ENCODE measurements at regions not wholly inside any gene's neighbourhood (a gene's known extent, or its start where the extent isn't known, plus 50 kb on each side); places are given as distances from the start of the nearest gene placed in this dataset.
"Not testable (repeated sequence)": the region's sequence is repeated elsewhere in the genome, so short reads cannot be mapped to it uniquely, and the experiment has no call there.

DNA sequence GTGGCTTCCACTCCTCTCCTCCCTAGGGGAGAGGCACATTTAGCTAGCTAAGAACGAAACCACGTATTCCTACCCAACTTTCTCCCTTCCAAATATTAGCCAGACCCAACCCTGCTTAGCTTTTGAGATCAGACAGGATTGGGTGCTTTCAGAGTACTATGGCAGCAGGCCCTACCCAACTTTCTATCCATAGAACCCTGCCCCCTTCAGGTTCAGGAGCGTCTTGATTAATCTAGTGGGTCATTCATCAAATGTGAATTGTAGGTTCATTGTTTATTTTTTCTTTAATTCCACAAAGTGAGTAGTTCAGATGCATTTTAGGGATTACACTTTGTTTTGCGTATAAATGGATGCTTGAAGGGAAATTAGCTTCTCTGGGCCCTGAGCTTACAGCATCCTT lies 188.3 kb downstream of the MIB1 start:
- no peak for DNase-seq (ENCODE audit: low read depth)

DNA sequence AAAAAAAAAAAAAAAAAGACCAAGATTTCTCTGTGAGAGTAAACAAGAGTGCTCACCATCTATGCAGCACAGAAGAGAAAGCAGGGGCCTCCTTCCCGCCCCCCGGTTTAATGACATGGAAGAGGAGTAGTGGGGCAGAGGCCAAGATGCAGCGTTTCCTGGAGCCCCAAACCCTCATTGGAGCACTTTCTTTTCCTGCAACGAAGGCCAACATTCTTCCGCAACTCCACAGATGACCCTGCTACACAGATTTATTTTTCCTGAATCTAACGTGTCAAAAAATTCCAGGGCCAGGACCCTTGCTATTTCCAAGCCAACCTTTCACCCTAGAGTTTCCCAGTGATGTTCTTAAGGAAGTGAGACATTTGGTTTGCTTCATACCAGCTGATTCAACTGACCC lies 189.6 kb downstream of the MIB1 start:
- no peak for DNase-seq (ENCODE audit: low read depth)

DNA sequence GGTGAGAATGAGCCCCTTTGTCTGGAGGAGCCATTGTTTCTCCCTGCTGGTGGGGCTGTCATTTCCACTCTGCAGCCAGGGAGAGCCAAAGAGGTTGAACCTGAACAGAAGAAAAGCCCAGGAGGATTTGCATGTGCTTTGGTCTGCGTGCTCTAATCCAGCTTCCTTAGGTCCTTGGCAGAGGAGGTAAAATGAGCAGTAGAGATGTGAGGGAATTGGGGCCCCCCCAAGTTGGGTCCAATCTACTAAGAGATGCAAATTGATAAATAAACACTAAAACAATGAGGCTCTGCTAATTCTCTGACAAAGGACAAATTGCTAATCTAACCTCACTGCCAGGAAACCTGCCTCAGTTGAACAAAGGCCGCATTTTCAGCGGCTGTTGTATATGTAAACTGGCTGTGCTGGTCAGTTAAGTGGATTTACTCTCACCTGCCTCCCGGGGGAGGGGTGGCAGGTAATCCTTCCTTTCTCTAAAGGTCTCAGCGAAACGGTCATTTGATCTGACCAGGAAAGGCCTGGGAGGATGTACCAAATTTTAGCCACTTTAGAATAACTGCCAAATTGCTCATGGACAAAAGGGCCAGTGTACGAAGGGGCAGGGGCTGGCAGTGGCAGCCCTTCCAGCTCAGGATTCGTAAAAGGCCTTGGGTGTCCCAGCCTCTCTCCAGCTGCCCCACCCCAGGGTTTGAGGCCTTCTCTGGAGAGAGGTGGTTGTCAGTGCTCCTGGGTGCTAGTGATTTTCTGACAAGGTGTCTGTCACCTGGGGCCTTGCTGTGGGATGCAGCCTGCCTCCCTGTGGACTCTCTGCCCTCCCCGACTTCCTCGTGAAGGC lies 193.6 kb downstream of the MIB1 start:
- DNase-seq (ENCODE audit: low read depth), result no peak

DNA sequence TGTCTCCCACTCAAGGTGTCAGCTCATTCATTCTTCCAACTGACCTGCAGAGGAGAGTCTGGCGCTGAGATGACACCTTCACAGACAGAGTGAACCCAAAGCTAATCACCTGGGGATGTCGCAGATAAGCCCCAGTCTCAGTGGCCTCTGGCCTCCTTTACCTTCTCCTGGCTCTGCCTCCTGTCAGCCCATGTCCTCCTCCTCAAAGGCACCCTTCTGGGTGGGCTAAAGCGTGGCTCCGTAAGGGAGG lies 194.1 kb downstream of the MIB1 start:
- DNase-seq (ENCODE audit: low read depth), result no peak

DNA sequence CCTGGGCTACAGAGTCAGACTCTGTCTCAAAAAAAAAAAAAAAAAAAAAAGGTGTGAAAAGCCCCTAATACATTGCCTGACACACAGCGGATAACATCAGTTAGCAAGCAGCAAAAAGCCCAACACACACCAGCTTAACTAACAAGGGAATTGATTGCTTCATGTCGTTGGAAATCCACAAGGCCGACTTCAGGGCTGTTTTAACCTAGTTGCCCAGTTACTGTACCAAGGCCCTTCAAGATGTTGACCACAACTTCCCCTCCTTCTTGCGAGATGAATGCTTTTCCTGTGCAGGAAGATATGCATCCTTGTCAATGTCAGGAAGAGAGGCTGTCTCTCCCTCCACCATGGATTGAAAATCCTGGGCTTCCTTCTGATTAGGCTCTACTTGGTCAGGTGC lies 202.9 kb downstream of the MIB1 start:
- no peak for DNase-seq (ENCODE audit: low read depth)

DNA sequence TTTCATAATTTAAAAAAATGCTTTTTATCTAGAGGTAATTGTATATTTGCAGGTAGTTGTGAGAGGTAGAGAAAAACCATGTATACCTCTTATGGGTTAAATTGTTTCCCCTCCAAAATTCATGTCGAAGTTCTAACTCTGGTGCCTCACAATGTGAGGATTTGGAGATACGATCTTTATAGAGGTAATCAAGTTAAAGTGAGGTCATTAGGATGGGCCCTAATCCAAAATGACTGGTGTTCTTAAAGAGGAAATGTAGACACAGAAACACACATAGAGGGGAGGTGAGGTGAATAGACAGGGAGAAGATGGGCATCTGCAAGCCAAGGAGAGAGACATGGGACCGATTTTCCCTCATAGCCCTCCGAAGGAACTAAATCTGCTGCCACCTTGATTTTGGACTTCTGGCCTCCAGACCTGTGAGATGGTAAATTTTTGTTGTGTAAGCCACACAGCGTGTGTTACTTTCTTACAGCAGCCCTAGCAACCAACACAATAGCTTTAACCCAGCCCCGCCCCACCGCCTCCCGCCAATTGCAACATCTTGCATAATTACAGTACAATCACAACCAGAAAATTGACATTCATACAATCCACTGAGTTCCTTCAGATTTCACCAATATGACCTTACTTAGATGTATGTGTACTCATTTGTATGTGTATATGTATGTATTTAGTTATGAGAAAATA lies 208.9 kb downstream of the MIB1 start:
- DNase-seq (ENCODE audit: low read depth), result no peak

DNA sequence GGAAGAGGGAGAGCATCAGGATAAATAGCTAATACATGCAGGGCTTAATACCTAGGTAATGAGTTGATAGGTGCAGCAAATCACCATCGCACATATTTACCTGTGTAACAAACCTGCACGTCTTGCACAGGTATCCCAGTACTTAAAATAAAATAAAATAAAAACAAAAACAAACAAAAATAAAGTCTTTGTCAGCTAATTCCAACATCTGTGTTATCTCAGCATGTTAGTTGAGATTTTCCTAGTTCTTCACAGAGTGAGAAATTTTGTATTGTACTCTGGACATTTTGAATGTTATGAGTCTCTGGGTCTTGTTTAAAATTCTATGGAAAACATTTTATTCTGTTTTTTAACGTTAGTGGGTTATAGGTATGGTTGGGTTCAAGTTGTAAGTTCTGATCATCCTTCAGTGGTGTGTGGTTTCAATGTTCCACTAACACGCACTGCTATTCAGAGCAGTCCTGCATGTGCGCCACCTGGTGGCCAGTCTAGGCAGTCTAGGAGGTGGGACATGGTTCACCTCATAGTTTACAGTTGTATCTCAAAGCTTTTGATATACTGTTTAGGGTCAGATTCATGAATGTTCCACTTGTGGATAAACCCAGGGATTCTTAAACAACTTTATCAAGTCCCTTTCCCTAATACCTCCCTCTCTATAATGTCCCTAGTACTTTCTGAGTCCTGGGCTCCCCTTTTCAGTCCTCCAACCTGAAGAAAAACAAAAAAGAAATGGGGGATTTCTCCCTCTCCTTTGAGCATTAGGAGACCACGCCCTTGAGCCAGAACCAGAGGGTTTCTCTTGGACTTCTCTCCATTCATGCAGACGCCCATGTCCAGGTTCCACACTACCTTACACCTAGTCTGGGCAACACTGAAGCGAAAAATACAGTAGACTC lies 213.4 kb upstream of the GATA6 start:
- peak; percentile 31 for DNase-seq (ENCODE audit: low read depth)

DNA sequence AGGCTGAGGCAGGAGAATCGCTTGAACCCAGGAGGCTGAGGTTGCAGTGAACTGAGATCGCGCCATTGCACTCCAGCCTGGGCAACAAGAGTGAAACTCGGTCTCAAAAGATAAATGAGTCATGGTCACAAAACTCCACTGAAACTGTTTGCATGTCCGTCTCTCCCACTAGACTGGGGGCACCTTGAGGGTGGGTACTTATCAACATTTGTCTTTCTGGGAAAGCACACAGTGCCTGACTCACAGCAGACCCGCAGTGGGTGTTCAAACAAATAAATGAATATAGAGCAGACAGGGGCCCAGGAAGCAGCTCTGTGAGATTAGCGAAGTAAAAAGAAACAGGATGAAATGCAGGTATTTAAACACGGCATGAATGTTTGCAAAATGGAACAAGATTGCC lies 211.1 kb upstream of the GATA6 start:
- no peak for DNase-seq (ENCODE audit: low read depth)

DNA sequence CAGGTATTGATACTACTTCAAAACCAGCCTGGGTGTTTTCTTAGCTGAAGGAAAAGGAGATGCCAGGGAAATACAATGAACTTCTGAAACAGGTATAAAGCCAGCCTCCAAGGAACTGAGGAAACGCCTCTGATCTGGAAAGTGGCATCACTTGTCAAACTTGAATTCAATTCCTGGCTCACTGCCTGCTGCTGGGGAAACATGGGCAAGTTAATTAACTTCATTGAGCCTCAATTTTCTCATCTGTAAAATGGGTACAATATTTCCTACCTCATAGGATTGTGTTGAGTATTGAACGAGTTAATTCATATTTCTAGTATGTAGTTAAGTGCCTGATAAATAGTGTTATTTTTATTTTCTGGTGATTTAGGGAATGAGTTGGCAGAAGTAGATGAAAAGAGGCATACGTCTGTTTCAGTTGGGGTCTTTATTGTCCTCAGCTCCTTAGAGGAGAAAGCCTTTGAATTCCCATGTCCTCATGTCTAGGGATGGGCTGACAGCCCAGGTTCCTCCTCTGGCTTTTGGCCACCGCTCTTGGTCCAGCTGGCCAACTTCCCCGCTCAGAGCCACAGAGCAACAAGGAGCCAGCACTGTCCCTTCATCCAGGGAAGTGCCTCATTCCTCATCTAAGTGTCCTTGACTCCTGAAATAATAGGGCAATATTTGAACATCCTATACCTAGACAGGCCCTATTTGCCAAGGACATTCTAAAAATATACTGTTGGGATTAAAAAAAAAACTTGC lies 210.5 kb upstream of the GATA6 start:
- DNase-seq (ENCODE audit: low read depth), result no peak

DNA sequence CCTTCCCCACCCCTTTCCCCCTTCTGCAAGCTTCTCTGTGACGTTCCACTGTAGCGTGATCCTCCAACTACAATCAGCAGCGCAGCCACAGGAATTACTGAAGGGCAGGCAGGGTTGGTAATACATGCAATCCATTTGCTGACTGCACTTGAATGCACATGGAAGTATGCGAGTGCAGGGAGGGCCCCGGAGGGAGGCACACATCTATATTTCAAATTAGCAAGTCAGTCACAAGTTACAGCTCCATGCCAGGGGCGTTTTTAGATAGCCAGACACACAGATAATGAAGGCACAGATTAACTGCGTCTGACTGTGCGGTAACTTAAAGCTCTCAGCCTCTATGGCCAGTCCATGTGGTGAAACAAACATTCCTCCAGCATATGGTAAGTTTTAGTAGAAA lies 209.2 kb upstream of the GATA6 start:
- no peak for DNase-seq (ENCODE audit: low read depth)

DNA sequence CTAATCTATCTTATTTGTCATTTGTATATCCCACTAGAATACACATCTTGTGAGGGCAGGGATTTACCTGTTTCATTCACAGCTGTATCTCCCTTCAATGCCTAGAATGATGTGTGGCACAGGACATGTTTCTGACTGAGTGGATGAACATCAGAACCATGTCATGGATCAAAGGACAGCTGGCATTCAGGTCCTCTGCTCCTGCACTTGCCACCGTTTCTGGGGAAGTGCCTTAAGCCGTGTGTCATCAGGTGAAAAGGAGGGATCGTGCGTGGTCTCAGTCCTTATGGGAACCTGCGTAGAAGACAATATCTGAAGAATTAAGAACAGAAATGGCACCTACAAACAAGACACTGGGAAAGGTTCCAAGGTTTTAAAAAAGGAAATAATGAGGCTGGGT lies 206.1 kb upstream of the GATA6 start:
- DNase-seq (ENCODE audit: low read depth), result no peak

DNA sequence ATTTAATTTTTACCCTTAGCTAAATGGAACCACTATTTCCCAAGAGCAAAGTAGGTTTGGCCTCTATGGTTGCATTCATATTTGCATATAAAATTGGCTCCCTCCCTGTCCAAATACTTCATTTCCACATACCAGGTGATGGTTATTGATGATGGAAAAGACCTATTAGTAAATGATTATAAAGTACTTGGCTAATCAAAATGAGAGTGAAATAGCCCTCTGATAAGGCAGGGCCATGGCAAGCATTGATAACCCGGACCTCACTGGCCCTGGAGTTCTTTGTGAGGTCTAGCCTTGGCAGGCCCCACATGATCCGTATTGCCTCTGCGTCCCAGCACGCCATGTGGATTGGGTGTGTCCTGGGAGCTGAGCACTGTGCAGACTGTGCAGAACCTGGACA lies 201.1 kb upstream of the GATA6 start:
- DNase-seq (ENCODE audit: low read depth), result no peak

DNA sequence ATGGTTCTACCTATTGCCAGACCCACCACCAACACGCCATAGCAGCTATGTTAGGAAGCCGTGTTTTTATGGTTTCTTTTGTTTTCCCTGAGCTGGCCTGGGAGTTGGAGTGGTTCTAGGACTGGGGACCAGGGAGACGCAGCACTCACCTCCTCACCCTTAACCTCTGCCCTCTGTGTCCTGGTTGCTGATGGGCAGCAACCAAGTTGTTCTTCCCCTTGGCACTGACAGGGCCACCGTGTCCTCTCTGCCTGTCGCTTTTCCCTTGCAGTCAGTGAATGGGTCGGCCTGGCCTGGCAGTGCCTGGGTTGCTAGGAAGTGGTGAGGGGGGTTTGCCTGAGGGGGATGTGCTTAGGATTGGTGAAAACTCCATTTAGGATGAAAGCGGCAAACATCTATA lies 197.1 kb upstream of the GATA6 start:
- DNase-seq (ENCODE audit: low read depth), result no peak

DNA sequence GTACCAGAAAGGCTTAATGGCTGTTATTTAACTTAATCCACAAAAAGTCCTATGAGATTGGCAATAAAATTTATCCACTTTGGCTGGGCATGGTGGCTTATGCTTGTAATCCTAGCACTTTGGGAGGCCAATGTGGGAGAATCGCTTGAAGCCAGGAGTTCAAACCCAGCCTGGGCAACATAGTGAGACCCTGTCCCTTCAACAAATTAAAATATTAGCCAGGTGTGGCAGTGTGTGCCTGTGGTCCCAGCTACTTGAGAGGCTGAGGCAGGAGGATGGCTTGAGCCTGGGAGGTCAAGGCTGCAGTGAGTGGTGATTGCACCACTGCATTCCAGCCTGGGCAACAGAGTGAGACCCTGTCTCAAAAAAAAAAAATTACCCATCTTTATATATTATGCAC lies 193.4 kb upstream of the GATA6 start:
- not testable (repeated sequence) for DNase-seq (ENCODE audit: low read depth)

DNA sequence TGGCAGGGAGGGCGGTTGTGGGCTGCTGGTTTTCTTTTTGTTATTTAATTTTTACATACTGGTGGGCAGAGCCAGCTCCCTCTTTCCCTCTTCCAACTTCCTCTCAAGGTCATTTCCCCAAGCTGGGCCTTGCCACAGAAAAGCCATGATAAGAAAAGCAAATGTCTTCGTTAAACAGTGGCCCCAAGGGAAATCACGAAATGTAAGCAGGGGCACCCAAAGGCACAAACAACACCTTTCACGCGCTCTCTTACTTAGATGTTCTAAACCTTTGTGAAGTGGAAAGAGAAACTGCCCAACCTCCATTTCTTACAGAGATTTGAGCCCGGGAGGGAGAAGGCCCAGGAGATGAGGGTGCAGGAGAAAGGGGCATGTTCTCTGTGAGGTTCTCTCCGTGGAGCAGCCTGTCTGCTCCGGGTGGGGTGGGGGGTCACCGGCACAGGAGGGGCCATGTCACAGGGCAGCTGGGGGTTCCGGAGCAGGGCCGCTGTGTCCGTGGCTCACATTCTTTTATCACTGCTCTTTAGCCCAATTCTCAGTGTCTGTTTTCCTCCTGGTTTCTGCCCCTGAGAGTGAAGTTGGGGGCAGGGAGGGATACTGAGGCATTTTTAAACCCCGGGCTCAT lies 190.7 kb upstream of the GATA6 start:
- no peak for DNase-seq (ENCODE audit: low read depth)

DNA sequence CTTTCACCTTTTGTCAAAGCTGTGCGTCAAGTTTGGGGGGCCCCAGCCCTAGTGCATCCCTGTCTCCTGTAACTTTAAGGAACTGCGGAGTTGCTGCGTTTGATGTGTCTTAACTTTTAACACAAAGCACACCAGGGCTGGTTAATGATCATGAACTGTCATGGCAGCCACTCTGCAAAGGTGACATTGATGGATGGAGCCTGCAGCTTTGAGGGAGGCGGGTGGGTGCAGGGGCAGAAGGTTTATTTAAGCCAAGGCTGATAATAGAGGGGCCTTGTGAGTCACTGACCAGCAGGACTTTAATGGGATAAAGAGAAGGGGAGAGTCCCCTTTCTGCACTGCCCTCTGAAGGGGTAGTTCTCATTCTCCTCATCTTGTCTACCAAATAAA lies 190.2 kb upstream of the GATA6 start:
- no peak for DNase-seq (ENCODE audit: low read depth)

DNA sequence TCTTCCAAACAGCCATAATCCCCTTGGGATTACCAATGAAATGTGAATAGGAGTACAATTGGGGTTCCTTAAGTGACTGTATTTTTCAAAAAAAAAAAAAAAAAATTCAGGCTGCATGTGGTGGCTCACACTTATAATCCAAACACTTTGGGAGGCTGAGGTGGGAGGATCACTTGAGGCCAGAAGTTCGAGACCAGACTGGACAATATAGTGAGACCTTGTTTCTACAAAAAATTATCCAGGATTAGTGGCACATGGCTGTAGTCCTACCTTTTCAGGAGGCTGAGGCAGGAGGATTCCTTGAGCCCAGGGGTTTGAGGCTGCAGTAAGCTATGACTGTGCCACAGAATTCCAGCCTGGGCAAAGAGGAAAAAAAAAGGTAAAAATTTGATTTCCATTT lies 189.6 kb upstream of the GATA6 start:
- DNase-seq (ENCODE audit: low read depth), result no peak

DNA sequence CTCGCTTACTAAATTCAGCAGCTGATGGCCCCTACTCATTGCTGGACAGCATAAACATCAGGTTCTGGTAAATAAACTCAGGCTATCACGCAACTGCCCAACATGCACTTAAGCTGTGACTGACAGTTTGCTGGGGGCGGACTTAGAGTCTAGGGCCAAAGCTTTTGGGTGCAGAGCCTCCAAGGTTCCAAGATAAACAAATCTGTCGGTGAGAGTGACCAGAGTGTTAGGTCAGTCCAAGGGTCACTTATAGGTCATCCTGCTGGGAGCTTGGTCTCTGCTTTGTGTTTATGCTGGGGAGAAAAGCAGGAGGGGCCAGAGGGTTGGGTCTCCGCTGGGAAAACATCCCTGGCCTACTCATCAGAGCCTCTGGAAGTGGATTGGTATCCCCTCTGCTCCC lies 188.6 kb upstream of the GATA6 start:
- DNase-seq (ENCODE audit: low read depth), result no peak

DNA sequence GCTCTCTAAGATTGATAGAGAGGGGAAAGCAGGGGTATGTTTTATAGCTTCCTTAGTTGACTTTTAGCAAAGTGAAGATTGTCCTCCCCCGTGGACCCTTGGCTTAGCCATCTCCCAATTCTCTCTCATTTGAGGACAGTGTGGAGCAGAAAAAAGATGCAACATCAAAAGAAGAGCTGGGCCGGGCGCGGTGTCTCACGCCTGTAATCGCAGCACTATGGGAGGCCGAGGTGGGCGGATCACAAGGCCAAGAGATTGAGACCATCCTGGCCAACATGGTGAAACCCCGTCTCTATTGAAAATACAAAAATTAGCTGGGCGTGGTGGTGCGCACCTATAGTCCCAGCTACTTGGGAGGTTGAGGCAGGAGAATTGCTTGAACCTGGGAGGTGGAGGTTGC lies 187.9 kb upstream of the GATA6 start:
- DNase-seq (ENCODE audit: low read depth), result not testable (repeated sequence)

DNA sequence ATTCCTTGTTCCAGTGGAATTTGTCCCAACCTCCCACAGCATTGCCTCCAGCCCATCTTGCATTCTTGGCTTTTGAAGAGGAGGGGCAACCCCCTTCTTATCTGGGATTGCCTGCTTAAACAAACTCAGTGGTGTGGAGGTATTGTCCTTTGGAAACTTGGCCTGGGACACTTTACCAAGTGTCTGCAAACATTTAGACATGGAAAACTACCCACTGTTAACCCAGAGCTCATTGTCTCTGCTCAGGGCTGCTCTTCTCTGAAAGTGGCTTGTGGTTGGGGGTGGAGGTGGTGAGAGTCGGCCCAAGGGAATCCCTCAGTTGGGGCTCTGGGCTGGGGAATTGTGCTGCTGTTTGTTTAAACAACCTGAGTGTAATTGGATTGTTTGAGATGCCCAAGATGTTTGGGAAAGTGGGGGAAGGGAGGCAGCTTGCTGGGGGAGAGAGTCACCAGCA lies 178.3 kb upstream of the GATA6 start:
- DNase-seq (ENCODE audit: low read depth), result no peak

DNA sequence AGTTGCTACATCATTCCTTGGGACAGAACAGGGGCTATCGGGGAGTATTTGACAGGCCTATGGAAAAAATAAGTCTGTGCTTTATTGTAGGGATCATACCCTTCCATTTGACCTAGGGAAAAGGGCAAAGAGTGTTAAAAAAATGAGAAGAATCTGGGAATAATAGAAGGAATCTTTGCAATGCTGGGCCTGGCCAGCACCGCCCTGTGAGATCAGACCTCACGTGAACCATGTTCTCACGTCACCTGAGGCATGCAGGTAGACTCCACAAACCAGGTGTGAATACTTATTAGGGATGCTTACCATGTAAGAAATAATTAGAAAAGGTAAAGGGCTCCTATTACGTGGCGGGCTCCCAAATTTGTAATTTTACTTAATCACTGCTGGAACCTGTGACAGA lies 177.5 kb upstream of the GATA6 start:
- DNase-seq (ENCODE audit: low read depth), result no peak

DNA sequence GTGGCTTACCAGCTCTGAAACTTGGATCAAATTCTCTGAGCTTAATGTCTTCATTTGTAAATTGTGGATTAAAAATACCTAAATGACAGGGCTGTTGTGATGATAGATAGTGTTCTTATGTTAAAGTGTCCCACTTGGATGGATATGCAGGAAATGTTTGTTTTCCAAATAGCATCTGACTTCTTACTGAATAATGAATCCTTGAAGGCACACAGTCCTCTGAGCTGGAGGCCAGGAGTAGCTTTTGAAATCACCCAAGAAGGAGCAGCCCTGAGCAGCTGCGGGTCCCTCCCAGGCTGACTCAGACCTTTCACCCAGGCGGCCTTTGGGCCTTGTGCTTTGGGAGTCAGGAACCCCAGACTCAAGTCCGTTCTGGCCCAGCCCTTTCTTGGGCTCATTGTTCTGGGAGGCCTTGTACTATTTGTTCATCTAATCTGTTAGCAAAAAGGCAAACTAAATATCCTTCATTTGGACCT lies 173.0 kb upstream of the GATA6 start:
- DNase-seq (ENCODE audit: low read depth), result no peak
